ENCODE measurements at regions not wholly inside any gene's neighbourhood (a gene's known extent, or its start where the extent isn't known, plus 50 kb on each side); places are given as distances from the start of the nearest gene placed in this dataset.

DNA sequence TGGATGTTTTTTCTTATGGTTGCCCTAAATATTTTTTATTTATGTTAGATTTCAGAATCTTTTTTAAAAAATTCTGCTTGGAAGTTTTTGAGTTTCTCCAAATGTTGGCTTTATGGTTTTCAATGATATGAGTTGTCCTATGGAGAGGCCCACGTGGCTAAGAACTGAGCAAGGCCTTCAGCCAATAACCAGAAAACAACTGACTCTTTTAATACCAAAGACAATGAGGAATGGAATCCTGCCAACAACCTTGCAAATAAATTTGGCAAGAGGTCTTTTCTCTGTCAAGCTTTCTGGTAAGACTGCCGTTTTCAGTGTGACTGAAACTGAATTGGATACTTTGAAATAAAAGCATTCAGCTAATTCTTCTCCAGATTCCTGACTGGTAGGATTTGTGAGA, 1740.1 kb upstream of the WWC1 start:
- TF ChIP-seq, protein P1, sequence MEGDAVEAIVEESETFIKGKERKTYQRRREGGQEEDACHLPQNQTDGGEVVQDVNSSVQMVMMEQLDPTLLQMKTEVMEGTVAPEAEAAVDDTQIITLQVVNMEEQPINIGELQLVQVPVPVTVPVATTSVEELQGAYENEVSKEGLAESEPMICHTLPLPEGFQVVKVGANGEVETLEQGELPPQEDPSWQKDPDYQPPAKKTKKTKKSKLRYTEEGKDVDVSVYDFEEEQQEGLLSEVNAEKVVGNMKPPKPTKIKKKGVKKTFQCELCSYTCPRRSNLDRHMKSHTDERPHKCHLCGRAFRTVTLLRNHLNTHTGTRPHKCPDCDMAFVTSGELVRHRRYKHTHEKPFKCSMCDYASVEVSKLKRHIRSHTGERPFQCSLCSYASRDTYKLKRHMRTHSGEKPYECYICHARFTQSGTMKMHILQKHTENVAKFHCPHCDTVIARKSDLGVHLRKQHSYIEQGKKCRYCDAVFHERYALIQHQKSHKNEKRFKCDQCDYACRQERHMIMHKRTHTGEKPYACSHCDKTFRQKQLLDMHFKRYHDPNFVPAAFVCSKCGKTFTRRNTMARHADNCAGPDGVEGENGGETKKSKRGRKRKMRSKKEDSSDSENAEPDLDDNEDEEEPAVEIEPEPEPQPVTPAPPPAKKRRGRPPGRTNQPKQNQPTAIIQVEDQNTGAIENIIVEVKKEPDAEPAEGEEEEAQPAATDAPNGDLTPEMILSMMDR (IDR thresholded peaks at IDR 0.05; ENCODE audit: borderline replicate concordance, insufficient read depth, low read depth, low read length), result no peak
- H3K4me3 ChIP-seq (ENCODE audit: low read depth, low read length), result no peak overlapping the region

DNA sequence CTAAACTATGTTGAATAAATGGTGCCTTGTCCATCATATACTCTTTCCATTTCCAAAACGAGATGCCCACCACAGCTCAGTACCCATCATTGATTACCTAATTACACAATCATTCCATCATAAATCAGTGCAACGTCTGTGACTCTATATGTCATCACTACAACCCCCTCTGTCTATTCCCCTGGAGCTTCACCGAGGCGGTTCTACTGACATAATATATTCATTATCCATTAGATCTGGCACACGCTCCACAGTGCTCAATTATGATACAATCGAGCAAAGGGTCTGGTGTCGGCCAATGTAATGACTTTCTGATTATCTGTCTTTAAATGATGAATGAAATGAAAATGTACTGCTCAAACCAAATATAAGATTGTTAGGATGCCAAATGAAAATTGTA, 1737.7 kb upstream of the WWC1 start:
- TF ChIP-seq, protein P1 (IDR thresholded peaks at IDR 0.05; ENCODE audit: borderline replicate concordance, insufficient read depth, low read depth, low read length), result no peak
- no peak overlapping the region for H3K4me3 ChIP-seq (ENCODE audit: low read depth, low read length)

DNA sequence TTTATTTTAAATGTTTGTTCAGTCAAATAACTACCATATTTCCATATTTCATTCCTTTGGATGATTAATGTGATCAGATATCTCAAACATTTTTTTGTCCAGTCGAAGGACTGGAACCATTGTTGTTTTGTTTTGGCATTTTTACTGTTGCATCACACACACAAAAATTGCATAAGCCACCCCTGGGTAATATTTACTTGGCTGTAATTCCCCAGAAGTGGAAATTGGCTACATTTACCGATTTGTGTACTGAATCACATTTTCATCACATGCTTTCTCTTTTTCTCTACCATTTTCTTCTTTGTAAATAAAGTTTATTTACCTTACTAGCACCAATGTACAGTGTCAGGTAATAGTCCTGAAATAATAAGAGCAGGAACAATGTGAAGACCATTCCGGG, 1729.7 kb upstream of the WWC1 start:
- no peak overlapping the region for H3K4me3 ChIP-seq (ENCODE audit: low read depth, low read length)
- TF ChIP-seq, protein P1 (IDR thresholded peaks at IDR 0.05; ENCODE audit: borderline replicate concordance, insufficient read depth, low read depth, low read length), result no peak

DNA sequence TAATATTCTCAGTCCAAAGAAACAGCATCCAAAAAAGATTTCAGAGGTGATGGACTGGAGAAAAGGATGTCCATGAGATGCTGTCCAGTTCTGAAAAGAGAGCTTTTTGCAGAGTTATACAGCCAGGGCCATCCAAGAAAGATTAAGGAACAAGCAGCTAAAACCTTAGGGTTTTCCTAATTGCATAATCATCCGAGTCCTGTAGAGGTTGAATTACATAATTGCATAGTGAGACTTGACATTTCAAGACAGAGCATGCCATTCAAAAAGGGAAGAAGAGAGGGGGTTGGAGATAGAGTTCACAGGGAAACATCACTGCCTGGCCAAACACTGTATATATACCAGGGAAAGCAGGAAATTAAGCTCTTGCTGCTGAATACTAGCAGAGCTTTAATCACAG, 1729.2 kb upstream of the WWC1 start:
- TF ChIP-seq, protein P1 (IDR thresholded peaks at IDR 0.05; ENCODE audit: borderline replicate concordance, insufficient read depth, low read depth, low read length), result no peak
- no peak overlapping the region for H3K4me3 ChIP-seq (ENCODE audit: low read depth, low read length)

DNA sequence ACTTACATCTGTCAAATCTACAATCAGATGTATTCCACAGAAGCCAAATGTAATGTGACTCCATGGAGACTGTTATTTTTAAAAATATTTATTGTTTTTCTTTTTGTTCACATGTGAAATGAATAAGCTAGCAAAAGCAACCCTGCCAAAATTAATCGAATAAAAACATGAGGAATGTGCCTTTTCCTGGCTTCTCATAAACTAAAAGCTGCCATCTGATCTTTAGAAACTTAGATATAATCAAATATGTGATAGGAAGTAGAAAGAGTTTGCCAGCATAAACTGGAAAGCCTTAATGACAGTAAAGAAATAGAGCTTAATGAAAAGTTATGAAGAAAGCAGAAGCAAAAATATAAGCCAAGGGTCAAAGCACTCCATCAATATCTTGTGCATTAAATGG, 1724.7 kb upstream of the WWC1 start:
- no peak overlapping the region for H3K4me3 ChIP-seq (ENCODE audit: low read depth, low read length)
- TF ChIP-seq, protein P1 (IDR thresholded peaks at IDR 0.05; ENCODE audit: borderline replicate concordance, insufficient read depth, low read depth, low read length), result no peak

DNA sequence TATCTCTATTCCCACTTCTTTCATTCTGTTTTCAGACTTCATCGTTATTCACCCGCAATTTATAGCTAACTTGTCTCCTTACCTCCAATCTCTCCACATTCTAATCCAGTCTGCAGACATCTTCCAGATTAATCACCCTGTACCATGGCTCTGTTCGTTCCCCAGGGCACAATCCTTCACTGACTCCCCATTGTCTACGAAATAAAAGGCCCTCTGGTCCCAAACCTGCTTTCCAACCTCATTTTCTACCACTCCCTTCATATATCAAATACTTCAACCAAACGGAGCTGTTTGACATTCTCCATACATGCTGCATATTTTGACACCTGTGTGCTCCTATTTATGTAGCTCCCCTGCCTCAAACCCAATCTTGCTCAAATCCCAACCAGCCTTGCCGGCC, 1720.6 kb upstream of the WWC1 start:
- TF ChIP-seq, protein P1 (IDR thresholded peaks at IDR 0.05; ENCODE audit: borderline replicate concordance, insufficient read depth, low read depth, low read length), result no peak
- no peak overlapping the region for H3K4me3 ChIP-seq (ENCODE audit: low read depth, low read length)

DNA sequence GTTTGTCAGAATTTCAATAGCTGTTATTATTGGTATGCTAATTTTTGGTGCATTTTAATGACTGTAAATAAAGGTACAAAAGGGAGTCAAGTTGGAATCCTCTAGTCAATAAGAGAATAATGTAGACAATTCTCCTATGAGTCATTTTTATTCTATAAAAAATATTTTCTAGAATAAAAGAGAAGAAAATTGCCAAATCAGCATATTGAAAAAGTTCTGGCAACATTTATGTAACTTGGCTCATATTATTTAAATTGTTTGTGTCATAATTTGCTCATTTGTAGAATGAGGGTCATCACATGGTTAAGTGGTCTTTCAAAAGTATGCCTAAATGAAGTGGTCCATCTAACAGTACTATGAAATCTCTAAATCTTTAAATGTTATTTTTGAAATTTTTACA, 1719.8 kb upstream of the WWC1 start:
- H3K4me3 ChIP-seq (ENCODE audit: low read depth, low read length), result no peak overlapping the region
- TF ChIP-seq, protein P1 (IDR thresholded peaks at IDR 0.05; ENCODE audit: borderline replicate concordance, insufficient read depth, low read depth, low read length), result no peak

Data from GM12875 (cell line).